HG03432 (cell line): ENCODE measurements at regions not wholly inside any gene's neighbourhood (a gene's known extent, or its start where the extent isn't known, plus 50 kb on each side); places are given as distances from the start of the nearest gene placed in this dataset.

Experiments used
- ATAC-seq: cut with Tn5 transposase; IDR thresholded peaks from one replicate; pipeline ENCODE4 v1.9.1; 2021; ENCODE audit warnings: mild to moderate bottlenecking, moderate library complexity; ENCODE audit not compliant: unreplicated experiment

GRCh38 chr11:41955635-41956400, 496.4 kb upstream of the LRRC4C start:
- ATAC-seq: no peak

- no peak for ATAC-seq
Measured at GRCh38 chr11:41963406-41963805, 504.0 kb upstream of the LRRC4C start.

- ATAC-seq: no peak
Measured at GRCh38 chr11:41970681-41971080, 511.2 kb upstream of the LRRC4C start.

GRCh38 chr11:41971592-41971991, 512.1 kb upstream of the LRRC4C start:
- ATAC-seq: no peak

GRCh38 chr11:41978945-41979344, 519.5 kb upstream of the LRRC4C start:
- no peak for ATAC-seq

GRCh38 chr11:41980741-41981140, 521.3 kb upstream of the LRRC4C start:
- no peak for ATAC-seq

- ATAC-seq: no peak
Measured at GRCh38 chr11:41982276-41982675, 522.8 kb upstream of the LRRC4C start.

- ATAC-seq: no peak
Measured at GRCh38 chr11:41982975-41983374, 523.5 kb upstream of the LRRC4C start.

GRCh38 chr11:41983475-41983874, 524.0 kb upstream of the LRRC4C start:
- ATAC-seq: peak; percentile 61

- no peak for ATAC-seq
Measured at GRCh38 chr11:41984023-41984422, 524.6 kb upstream of the LRRC4C start.

- ATAC-seq: no peak
Measured at GRCh38 chr11:41985799-41986198, 526.3 kb upstream of the LRRC4C start.

- ATAC-seq: no peak
Measured at GRCh38 chr11:41988951-41989572, 529.6 kb upstream of the LRRC4C start.

GRCh38 chr11:41989823-41990380, 530.5 kb upstream of the LRRC4C start:
- ATAC-seq: no peak

GRCh38 chr11:41996533-41996932, 537.1 kb upstream of the LRRC4C start:
- ATAC-seq: no peak

GRCh38 chr11:41997844-41998401, 538.5 kb upstream of the LRRC4C start:
- no peak for ATAC-seq

GRCh38 chr11:41999066-41999465, 539.6 kb upstream of the LRRC4C start:
- ATAC-seq: no peak

GRCh38 chr11:42003801-42004200, 544.3 kb upstream of the LRRC4C start:
- ATAC-seq: no peak

GRCh38 chr11:42006766-42007165, 547.3 kb upstream of the LRRC4C start:
- ATAC-seq: no peak

- no peak for ATAC-seq
Measured at GRCh38 chr11:42012271-42012670, 552.8 kb upstream of the LRRC4C start.

- ATAC-seq: peak; percentile 52
Measured at GRCh38 chr11:42013656-42014201, 554.3 kb upstream of the LRRC4C start.

- no peak for ATAC-seq
Measured at GRCh38 chr11:42021911-42022310, 562.5 kb upstream of the LRRC4C start.

GRCh38 chr11:42023267-42023666, 563.8 kb upstream of the LRRC4C start:
- no peak for ATAC-seq
